ENCODE measurements at regions not wholly inside any gene's neighbourhood (a gene's known extent, or its start where the extent isn't known, plus 50 kb on each side); places are given as distances from the start of the nearest gene placed in this dataset.

DNA sequence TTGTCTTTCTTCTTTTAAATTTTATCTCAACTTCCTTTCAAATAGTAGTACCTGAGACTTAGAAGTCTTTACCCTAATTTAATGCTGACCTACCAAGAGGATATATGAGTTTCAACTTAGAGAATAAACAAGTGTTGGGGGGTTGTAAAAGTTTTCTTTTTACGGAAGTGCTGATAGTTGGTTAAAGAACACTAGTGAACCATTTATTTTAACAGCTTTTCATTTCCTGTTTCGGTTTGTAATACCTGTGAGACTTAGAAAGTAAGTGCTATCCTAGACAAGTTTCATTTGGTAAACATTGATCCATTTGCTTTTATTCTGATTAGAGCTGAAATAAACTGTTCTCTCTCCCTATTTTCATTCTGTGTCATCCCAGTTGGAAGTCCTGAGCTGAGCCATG lies 683.1 kb upstream of the SORCS1 start:
- TF ChIP-seq, protein P1, sequence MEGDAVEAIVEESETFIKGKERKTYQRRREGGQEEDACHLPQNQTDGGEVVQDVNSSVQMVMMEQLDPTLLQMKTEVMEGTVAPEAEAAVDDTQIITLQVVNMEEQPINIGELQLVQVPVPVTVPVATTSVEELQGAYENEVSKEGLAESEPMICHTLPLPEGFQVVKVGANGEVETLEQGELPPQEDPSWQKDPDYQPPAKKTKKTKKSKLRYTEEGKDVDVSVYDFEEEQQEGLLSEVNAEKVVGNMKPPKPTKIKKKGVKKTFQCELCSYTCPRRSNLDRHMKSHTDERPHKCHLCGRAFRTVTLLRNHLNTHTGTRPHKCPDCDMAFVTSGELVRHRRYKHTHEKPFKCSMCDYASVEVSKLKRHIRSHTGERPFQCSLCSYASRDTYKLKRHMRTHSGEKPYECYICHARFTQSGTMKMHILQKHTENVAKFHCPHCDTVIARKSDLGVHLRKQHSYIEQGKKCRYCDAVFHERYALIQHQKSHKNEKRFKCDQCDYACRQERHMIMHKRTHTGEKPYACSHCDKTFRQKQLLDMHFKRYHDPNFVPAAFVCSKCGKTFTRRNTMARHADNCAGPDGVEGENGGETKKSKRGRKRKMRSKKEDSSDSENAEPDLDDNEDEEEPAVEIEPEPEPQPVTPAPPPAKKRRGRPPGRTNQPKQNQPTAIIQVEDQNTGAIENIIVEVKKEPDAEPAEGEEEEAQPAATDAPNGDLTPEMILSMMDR (IDR thresholded peaks at IDR 0.05; ENCODE audit: borderline replicate concordance, insufficient read depth, low read depth, low read length), result no peak
- no peak overlapping the region for H3K4me3 ChIP-seq (ENCODE audit: low read depth, low read length)

DNA sequence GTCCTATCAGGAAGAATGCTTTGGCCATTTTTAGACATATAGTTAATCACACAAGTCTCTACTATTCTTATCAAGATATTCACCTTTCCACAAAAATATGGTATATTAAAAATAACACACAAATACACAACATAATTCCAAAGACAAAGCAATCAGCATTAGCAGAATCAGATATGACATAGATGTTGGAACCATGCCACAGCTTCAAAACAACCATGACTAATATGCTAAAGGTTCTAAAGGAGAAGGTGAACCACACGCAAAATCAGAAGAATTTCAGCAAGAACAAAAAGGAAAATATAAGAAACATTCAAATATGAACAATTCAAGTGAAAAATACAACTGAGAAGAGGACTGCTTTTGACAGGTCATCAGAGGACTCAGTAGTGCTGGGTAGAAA lies 670.2 kb upstream of the SORCS1 start:
- no peak overlapping the region for H3K4me3 ChIP-seq (ENCODE audit: low read depth, low read length)
- TF ChIP-seq, protein P1 (IDR thresholded peaks at IDR 0.05; ENCODE audit: borderline replicate concordance, insufficient read depth, low read depth, low read length), result no peak

DNA sequence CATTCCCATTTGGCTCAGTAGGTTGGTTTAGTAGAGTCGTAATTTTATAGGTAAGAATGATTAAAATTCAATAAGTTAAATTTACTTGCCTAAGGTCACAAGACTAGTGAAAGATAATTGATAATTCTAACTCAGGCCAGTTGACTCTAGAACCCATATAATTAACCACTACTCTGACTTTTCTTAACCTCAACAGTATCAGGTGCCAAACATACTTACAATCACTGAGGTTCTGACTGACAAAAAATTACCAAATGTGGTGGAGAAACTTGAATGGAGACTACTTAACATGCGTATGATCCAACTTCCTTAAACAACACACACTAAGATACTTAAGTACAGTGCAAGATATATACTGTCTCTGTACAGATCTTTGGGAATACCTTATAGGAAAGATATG lies 667.3 kb upstream of the SORCS1 start:
- H3K4me3 ChIP-seq (ENCODE audit: low read depth, low read length), result no peak overlapping the region
- TF ChIP-seq, protein P1 (IDR thresholded peaks at IDR 0.05; ENCODE audit: borderline replicate concordance, insufficient read depth, low read depth, low read length), result no peak

DNA sequence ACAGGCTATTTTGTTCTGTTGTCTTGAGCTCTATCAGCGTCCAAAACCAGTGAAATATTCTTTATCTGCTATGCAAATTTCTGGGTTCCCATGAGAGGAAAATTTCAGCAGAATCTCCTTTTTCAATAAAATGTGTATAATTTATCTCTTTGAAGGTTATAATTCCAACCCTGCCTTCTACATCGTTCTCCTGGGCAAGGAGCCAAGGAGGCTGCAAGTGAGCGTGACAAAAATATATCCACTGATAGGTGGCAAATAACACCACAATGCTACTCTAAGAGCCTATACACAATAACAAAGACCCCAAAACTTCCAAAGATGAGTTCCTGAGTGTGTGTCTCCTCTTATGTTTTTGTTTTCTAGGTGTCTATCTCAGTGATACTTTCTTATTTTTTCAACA lies 664.7 kb upstream of the SORCS1 start:
- H3K4me3 ChIP-seq (ENCODE audit: low read depth, low read length), result no peak overlapping the region
- TF ChIP-seq, protein P1 (IDR thresholded peaks at IDR 0.05; ENCODE audit: borderline replicate concordance, insufficient read depth, low read depth, low read length), result no peak

DNA sequence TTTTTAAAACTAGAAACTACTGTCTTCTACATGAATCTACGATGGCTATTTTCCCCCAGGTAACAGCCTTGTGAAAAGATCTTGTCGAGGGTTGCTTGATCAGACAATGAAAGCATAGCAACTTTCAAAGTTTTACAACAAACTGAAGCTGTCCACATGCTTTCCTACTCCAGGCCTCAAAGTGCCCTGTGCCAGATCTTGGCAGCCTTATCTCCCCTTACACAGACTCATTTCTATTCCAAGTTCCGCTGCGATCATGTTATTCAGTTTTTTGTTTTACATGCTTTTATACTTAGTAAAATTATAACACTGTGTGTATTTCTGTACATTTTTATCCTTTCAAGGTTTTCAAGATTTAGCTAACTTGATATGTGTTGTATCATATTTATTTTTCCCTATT lies 661.7 kb upstream of the SORCS1 start:
- no peak overlapping the region for H3K4me3 ChIP-seq (ENCODE audit: low read depth, low read length)
- TF ChIP-seq, protein P1 (IDR thresholded peaks at IDR 0.05; ENCODE audit: borderline replicate concordance, insufficient read depth, low read depth, low read length), result no peak

DNA sequence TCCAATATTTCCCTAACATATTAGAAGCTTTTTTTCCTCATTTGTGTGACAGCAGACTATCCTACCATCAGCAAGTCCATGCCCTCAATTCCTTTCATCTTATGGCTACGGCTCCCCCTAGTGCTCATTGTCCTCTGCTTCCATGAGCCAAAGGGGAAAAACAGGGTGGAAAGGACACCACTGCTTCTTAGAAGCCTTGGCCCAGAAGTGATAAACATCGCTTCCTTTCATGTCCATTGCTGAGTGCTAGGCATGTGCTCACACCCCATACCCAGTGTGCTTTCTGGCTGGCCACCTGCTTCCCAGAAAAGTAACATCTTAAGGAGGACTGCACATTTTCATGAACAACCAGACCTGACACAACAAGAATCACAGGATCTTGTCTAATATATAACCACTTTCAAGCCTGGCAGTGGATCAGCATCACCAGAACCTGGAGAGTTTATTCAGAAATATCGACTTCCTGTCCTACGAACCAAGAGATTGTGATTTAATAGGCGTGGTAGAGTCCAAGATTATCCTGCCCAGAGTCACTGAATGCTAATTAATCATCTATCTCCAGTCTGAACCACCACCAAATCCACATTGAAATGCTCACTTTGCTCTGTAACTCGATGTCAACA lies 650.5 kb upstream of the SORCS1 start:
- H3K4me3 ChIP-seq (ENCODE audit: low read depth, low read length), result no peak overlapping the region
- TF ChIP-seq, protein P1 (IDR thresholded peaks at IDR 0.05; ENCODE audit: borderline replicate concordance, insufficient read depth, low read depth, low read length), result peak; percentile 73

DNA sequence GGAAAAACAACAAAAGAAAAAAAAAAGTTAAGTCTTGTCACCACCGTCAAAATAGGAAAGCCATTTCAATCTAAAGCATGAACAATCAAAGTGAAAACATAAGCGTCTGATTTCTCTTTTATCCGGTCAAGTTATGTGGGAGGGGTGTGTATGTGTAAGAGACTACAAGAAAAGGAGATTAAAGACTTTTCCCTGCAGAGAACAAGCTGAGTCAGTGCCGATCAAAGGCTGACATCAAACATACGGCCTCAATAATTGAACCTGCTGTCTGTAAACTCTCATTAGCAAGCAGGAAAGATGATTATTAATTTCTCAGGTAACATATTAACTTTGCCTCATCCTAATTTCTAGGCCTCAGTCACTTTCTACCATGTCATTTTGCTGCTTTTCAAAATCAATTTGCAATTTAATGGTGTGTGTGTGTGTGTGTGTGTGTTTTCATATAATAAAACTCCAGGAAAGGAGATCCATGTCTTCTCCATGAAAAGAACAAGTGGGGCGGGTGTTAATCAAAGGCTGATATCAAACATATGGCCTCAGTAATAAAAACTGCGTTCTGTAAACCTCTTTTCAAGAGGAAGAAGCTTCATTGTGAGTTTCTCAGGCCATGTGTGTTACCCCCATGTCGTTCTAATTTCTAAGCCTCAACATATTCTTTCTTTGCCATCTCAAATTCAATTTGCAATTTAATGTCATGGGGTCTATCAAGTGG lies 649.1 kb upstream of the SORCS1 start:
- TF ChIP-seq, protein P1 (IDR thresholded peaks at IDR 0.05; ENCODE audit: borderline replicate concordance, insufficient read depth, low read depth, low read length), result no peak
- H3K4me3 ChIP-seq (ENCODE audit: low read depth, low read length), result no peak overlapping the region
